ENCODE measurements at regions not wholly inside any gene's neighbourhood (a gene's known extent, or its start where the extent isn't known, plus 50 kb on each side); places are given as distances from the start of the nearest gene placed in this dataset.

DNA sequence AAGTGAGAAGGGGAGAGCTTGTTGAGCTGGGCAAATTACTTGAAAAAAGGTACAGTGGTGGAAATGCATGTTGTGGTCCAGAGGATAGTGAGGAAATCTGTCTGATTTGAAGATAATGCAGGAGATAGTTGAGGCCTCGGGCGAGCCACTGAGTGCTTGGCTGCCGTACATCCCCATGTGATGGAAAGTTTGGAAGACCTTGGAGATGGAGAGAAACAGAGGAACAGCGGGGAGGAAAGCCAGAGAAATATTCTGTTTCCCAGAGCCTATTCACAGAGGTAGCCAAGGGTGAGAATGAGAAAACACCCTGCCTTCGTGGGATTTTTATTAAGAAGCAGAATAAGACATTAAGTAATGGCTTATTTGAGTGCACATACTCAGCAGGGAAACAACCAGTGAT is 498.2 kb downstream of the BCL11B start:
- TF ChIP-seq EP300 (IDR thresholded peaks at IDR 0.05; ENCODE audit: borderline replicate concordance) (no peak), CREB1 (IDR thresholded peaks at IDR 0.05; ENCODE audit: low read depth) (no peak), YY1 (IDR thresholded peaks at IDR 0.05; ENCODE audit: low read depth) (no peak), NFIC (IDR thresholded peaks at IDR 0.05) (no peak), FOXM1 (IDR thresholded peaks at IDR 0.05; ENCODE audit: borderline replicate concordance, low read depth) (no peak), TAF1 (IDR thresholded peaks at IDR 0.05; ENCODE audit: low read depth) (no peak), CEBPB (IDR thresholded peaks at IDR 0.05) (no peak), RAD21 (IDR thresholded peaks at IDR 0.05; ENCODE audit: low read depth) (no peak)
- TF ChIP-seq, protein P1, sequence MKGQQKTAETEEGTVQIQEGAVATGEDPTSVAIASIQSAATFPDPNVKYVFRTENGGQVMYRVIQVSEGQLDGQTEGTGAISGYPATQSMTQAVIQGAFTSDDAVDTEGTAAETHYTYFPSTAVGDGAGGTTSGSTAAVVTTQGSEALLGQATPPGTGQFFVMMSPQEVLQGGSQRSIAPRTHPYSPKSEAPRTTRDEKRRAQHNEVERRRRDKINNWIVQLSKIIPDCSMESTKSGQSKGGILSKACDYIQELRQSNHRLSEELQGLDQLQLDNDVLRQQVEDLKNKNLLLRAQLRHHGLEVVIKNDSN (IDR thresholded peaks at IDR 0.05) = no peak

GRCh38 chr14:98775892-98776291 is 496.1 kb downstream of the BCL11B start:
- TF ChIP-seq EGR1 (IDR thresholded peaks at IDR 0.05) = no peak
- TF ChIP-seq MAX (IDR thresholded peaks at IDR 0.05) = no peak

DNA sequence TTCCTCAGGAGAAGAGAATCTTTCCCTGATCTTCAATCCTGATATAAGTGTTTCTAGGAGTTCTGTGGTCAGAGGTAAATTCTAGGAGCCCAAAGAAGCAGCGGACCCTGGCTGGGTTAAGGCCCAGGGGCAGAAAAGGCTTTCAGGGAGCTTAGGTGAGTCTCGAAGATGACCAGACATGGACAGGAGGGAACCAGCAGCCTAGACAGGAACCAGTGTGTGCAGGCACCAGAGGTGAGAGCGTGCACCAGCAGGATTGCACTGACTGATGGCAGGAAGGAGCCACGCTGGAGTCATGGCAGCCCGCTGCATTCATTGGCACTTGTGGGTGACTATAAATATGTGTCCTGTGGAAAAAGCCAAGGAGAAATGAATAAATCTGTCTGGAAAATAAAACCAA is 489.9 kb downstream of the BCL11B start:
- no peak for TF ChIP-seq EP300 (IDR thresholded peaks at IDR 0.05; ENCODE audit: borderline replicate concordance)
- no peak for TF ChIP-seq FOXM1 (IDR thresholded peaks at IDR 0.05; ENCODE audit: borderline replicate concordance, low read depth)
- TF ChIP-seq EGR1 (IDR thresholded peaks at IDR 0.05) = no peak
- no peak for TF ChIP-seq ZBTB7A (IDR thresholded peaks at IDR 0.05; ENCODE audit: low read depth)

GRCh38 chr14:98785578-98785977 is 486.4 kb downstream of the BCL11B start:
- TF ChIP-seq YY1 (IDR thresholded peaks at IDR 0.05; ENCODE audit: low read depth) (no peak), CEBPB (IDR thresholded peaks at IDR 0.05) (no peak), RAD21 (IDR thresholded peaks at IDR 0.05; ENCODE audit: low read depth) (no peak), MAX (IDR thresholded peaks at IDR 0.05) (no peak)

GRCh38 chr14:98786456-98786855 is 485.5 kb downstream of the BCL11B start:
- TF ChIP-seq EGR1 (IDR thresholded peaks at IDR 0.05) (no peak), TCF12 (IDR thresholded peaks at IDR 0.05; ENCODE audit: low read depth) (no peak), RAD21 (IDR thresholded peaks at IDR 0.05; ENCODE audit: low read depth) (no peak), TEAD4 (IDR thresholded peaks at IDR 0.05) (no peak), YY1 (IDR thresholded peaks at IDR 0.05; ENCODE audit: low read depth) (no peak), TAF1 (IDR thresholded peaks at IDR 0.05; ENCODE audit: low read depth) (no peak), CREB1 (IDR thresholded peaks at IDR 0.05; ENCODE audit: low read depth) (no peak), CEBPB (IDR thresholded peaks at IDR 0.05) (no peak)
- TF ChIP-seq, protein P2, sequence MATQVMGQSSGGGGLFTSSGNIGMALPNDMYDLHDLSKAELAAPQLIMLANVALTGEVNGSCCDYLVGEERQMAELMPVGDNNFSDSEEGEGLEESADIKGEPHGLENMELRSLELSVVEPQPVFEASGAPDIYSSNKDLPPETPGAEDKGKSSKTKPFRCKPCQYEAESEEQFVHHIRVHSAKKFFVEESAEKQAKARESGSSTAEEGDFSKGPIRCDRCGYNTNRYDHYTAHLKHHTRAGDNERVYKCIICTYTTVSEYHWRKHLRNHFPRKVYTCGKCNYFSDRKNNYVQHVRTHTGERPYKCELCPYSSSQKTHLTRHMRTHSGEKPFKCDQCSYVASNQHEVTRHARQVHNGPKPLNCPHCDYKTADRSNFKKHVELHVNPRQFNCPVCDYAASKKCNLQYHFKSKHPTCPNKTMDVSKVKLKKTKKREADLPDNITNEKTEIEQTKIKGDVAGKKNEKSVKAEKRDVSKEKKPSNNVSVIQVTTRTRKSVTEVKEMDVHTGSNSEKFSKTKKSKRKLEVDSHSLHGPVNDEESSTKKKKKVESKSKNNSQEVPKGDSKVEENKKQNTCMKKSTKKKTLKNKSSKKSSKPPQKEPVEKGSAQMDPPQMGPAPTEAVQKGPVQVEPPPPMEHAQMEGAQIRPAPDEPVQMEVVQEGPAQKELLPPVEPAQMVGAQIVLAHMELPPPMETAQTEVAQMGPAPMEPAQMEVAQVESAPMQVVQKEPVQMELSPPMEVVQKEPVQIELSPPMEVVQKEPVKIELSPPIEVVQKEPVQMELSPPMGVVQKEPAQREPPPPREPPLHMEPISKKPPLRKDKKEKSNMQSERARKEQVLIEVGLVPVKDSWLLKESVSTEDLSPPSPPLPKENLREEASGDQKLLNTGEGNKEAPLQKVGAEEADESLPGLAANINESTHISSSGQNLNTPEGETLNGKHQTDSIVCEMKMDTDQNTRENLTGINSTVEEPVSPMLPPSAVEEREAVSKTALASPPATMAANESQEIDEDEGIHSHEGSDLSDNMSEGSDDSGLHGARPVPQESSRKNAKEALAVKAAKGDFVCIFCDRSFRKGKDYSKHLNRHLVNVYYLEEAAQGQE (IDR thresholded peaks at IDR 0.05; ENCODE audit: low read depth) = no peak
- TF ChIP-seq, protein P1 (IDR thresholded peaks at IDR 0.05) = no peak

DNA sequence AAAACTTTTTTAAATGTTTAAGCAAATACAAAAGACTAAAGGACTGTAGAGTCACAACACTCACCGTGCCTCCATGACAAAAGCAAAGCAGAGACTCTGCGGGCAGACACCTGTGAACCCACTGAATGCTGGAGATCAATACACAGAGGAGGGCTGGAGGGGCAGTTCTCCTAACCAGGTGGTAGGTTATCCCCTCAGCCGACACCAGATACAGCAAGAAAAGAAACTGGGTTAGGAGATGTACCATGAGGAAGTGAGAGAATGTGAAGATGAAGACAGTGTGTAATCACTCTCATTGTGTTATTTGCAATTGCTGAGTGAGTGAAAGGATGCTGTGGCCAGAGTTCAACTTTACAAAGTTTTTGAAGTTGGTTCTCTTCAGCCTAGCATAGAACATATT is 480.3 kb downstream of the BCL11B start:
- no peak for TF ChIP-seq EP300 (IDR thresholded peaks at IDR 0.05; ENCODE audit: borderline replicate concordance)
- TF ChIP-seq, protein P2 (IDR thresholded peaks at IDR 0.05; ENCODE audit: low read depth) = no peak
- no peak for TF ChIP-seq ZBTB7A (IDR thresholded peaks at IDR 0.05; ENCODE audit: low read depth)
- TF ChIP-seq EGR1 (IDR thresholded peaks at IDR 0.05) = no peak

DNA sequence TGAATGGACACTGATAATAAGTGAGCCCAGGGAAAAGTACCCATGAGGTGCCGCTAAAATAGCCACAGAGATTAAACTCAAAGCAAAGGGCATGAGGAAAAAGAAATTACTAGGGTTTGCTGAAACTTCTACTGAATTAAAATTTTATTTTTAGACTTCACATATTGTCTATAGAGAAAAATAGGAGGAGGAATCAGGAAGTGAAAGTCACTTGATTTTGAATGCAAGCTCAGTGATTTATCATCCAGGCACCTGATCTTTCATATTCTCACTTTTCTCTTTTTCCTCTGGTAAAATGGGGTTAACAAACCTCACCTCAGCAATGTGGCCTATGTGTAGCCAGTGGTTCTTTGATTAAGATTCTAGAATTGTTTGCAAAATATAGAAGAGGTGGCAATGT is 479.8 kb downstream of the BCL11B start:
- no peak for TF ChIP-seq TAF1 (IDR thresholded peaks at IDR 0.05; ENCODE audit: low read depth)
- TF ChIP-seq, protein P2 (IDR thresholded peaks at IDR 0.05; ENCODE audit: low read depth) = no peak
- TF ChIP-seq NFIC (IDR thresholded peaks at IDR 0.05) = no peak
- TF ChIP-seq TCF12 (IDR thresholded peaks at IDR 0.05; ENCODE audit: low read depth) = no peak
- TF ChIP-seq FOXM1 (IDR thresholded peaks at IDR 0.05; ENCODE audit: borderline replicate concordance, low read depth) = no peak
- no peak for TF ChIP-seq EGR1 (IDR thresholded peaks at IDR 0.05)
- TF ChIP-seq EP300 (IDR thresholded peaks at IDR 0.05; ENCODE audit: borderline replicate concordance) = no peak
- TF ChIP-seq MAX (IDR thresholded peaks at IDR 0.05) = no peak
- no peak for TF ChIP-seq RAD21 (IDR thresholded peaks at IDR 0.05; ENCODE audit: low read depth)
- TF ChIP-seq CEBPB (IDR thresholded peaks at IDR 0.05) = no peak
